Hepatocyte (in vitro differentiated cells): ENCODE measurements at regions not wholly inside any gene's neighbourhood (a gene's known extent, or its start where the extent isn't known, plus 50 kb on each side); places are given as distances from the start of the nearest gene placed in this dataset.

Experiments used
- DNase-seq: peaks from one replicate; pipeline ENCODE4 v3.0.0-alpha.2; 2016; ENCODE audit warnings: low spot score
- H2AFZ ChIP-seq: fragments of 200-600 bp; sonication (generic); 2 replicates; pipeline ENCODE4 v1.6.0; 2016; ENCODE audit warnings: antibody characterized with exemption, mild to moderate bottlenecking
- H3K27ac ChIP-seq: fragments of 200-600 bp; sonication (generic); 2 replicates; pipeline ENCODE4 v1.5.1; 2016; ENCODE audit warnings: mild to moderate bottlenecking
- H3K27me3 ChIP-seq: fragments of 200-600 bp; sonication (generic); 2 replicates; pipeline ENCODE4 v1.6.1; 2016
- H3K36me3 ChIP-seq: fragments of 200-600 bp; sonication (generic); replicated peaks from 2 replicates; pipeline ENCODE4 v1.5.1; 2016; ENCODE audit warnings: low read depth; ENCODE audit not compliant: insufficient read depth
- H3K4me1 ChIP-seq: fragments of 200-600 bp; sonication (generic); 2 replicates; pipeline ENCODE4 v1.5.1; 2016; ENCODE audit warnings: mild to moderate bottlenecking, moderate library complexity; ENCODE audit not compliant: insufficient read depth
- H3K4me2 ChIP-seq: fragments of 200-600 bp; sonication (generic); 2 replicates; pipeline ENCODE4 v1.6.0; 2016
- H3K4me3 ChIP-seq: fragments of 200-600 bp; sonication (generic); 2 replicates; pipeline ENCODE4 v1.5.1; 2016; ENCODE audit warnings: mild to moderate bottlenecking
- H3K79me2 ChIP-seq: fragments of 200-600 bp; sonication (generic); 2 replicates; pipeline ENCODE4 v1.6.0; 2017; ENCODE audit warnings: mild to moderate bottlenecking
- H3K9me2 ChIP-seq: fragments of 200-600 bp; sonication (generic); replicated peaks from 2 replicates; pipeline ENCODE4 v1.6.0; 2017; ENCODE audit warnings: mild to moderate bottlenecking; ENCODE audit not compliant: insufficient read depth
- H3K9me3 ChIP-seq: fragments of 200-600 bp; sonication (generic); 2 replicates; pipeline ENCODE4 v1.5.1; 2016; ENCODE audit warnings: low read depth, mild to moderate bottlenecking
- H4K20me1 ChIP-seq: fragments of 200-600 bp; sonication (generic); 2 replicates; pipeline ENCODE4 v1.6.0; 2016; ENCODE audit warnings: mild to moderate bottlenecking; ENCODE audit not compliant: insufficient read depth, poor library complexity, severe bottlenecking
- EZH2 ChIP-seq: fragments of 200-600 bp; sonication (generic); IDR thresholded peaks from 2 replicates; pipeline ENCODE4 v1.6.1; 2016; ENCODE audit warnings: antibody characterized with exemption, mild to moderate bottlenecking, borderline replicate concordance
- EZH2phosphoT487 ChIP-seq: fragments of 200-600 bp; sonication (generic); IDR thresholded peaks from one replicate; pipeline ENCODE4 v1.6.1; 2018; ENCODE audit warnings: antibody characterized with exemption, mild to moderate bottlenecking, low read depth, moderate library complexity; ENCODE audit not compliant: unreplicated experiment, severe bottlenecking
- WGBS: methylation state at CpG from one replicate; pipeline ENCODE4 v1.1.6; 2016; ENCODE audit warnings: low lambda C conversion rate; ENCODE audit errors: missing lambda C conversion rate; 5-methylcytosine and 5-hydroxymethylcytosine counted together
- TF ChIP-seq, protein P1 (sequence below): fragments of 200-600 bp; sonication (generic); IDR thresholded peaks from 2 replicates; pipeline ENCODE4 v1.5.1; 2016; ENCODE audit warnings: antibody characterized with exemption, mild to moderate bottlenecking; ENCODE audit not compliant: poor library complexity

- no peaks in the 10 kb centered on the region for H4K20me1 ChIP-seq
- no peaks in the 10 kb centered on the region for H3K36me3 ChIP-seq
- no peaks in the 10 kb centered on the region for H3K4me1 ChIP-seq
- no peak for DNase-seq
- TF ChIP-seq, protein P1, sequence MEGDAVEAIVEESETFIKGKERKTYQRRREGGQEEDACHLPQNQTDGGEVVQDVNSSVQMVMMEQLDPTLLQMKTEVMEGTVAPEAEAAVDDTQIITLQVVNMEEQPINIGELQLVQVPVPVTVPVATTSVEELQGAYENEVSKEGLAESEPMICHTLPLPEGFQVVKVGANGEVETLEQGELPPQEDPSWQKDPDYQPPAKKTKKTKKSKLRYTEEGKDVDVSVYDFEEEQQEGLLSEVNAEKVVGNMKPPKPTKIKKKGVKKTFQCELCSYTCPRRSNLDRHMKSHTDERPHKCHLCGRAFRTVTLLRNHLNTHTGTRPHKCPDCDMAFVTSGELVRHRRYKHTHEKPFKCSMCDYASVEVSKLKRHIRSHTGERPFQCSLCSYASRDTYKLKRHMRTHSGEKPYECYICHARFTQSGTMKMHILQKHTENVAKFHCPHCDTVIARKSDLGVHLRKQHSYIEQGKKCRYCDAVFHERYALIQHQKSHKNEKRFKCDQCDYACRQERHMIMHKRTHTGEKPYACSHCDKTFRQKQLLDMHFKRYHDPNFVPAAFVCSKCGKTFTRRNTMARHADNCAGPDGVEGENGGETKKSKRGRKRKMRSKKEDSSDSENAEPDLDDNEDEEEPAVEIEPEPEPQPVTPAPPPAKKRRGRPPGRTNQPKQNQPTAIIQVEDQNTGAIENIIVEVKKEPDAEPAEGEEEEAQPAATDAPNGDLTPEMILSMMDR: no peak
- TF ChIP-seq EZH2phosphoT487: no peak
- no peak for TF ChIP-seq EZH2
- H3K27me3 ChIP-seq: no peaks in the 10 kb centered on the region
- no peaks in the 10 kb centered on the region for H3K9me3 ChIP-seq
- WGBS: 89% methylated on average over 10 of the region's 10 CpGs
- no peaks in the 10 kb centered on the region for H3K79me2 ChIP-seq
- no peak overlapping the region for H3K4me2 ChIP-seq
- no peak overlapping the region for H3K4me3 ChIP-seq
- H3K27ac ChIP-seq: no peak overlapping the region
- H2AFZ ChIP-seq: no peak overlapping the region
- H3K9me2 ChIP-seq: no peaks in the 10 kb centered on the region
These were observed 145.1 kb downstream of the ADRA2A start for GRCh38 chr10:111221682-111222480.

DNA sequence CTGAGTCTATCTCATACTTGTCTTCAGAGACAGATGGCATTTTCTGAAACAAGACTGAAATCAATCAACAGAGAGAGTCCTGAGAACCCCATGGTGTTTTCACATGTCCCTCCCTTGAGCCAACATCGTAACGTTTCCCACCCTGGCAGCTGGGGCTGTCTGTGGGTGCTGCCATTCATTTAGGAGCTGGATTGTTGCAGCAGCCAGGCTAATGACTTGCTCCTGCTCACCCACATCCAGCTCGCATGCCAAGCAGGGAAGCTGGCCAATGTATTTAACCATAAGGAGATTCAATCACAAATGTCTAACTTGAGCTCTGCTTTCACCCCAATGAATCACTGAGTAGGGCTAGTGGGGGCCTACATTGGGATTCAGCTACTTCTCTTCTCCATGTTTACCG, 146.1 kb downstream of the ADRA2A start:
- Histone ChIP-seq H3K4me2 (no peak overlapping the region), H3K79me2 (no peaks in the 10 kb centered on the region), H3K4me1 (no peaks in the 10 kb centered on the region), H3K27ac (no peak overlapping the region), H3K36me3 (no peaks in the 10 kb centered on the region), H3K27me3 (no peaks in the 10 kb centered on the region), H4K20me1 (no peaks in the 10 kb centered on the region), H3K9me2 (no peaks in the 10 kb centered on the region), H3K4me3 (no peak overlapping the region), H3K9me3 (no peaks in the 10 kb centered on the region), H2AFZ (no peak overlapping the region)
- TF ChIP-seq, protein P1: no peak
- no peak for TF ChIP-seq EZH2
- TF ChIP-seq EZH2phosphoT487: no peak
- DNase-seq: no peak
- WGBS: 86% methylated on average over 4 of the region's 4 CpGs

DNA sequence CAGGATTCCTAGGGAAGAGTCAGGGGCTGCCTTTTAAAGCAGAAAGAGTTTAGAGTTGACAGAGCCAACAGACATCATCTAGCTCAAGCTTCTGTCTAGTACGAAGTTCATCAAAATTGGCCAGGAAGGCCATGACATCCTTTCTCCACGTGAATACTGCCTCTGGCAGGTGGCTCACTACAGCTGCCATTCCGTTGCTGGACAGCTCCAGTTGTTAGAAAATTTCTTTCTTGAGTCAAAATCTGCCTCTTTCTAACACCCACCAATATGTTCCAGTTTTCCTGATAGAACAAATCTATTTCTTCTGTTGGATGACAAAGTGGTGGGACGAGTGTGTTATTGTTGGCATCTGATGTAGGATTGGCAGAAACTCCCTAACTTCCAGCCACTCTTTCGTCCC, 154.9 kb downstream of the ADRA2A start:
- Histone ChIP-seq H3K9me2 (no peaks in the 10 kb centered on the region), H3K9me3 (no peaks in the 10 kb centered on the region), H3K79me2 (no peaks in the 10 kb centered on the region), H3K4me2 (no peak overlapping the region), H3K4me1 (no peaks in the 10 kb centered on the region), H3K4me3 (no peak overlapping the region), H3K27me3 (no peaks in the 10 kb centered on the region), H3K27ac (no peak overlapping the region), H2AFZ (no peak overlapping the region), H3K36me3 (no peaks in the 10 kb centered on the region), H4K20me1 (no peaks in the 10 kb centered on the region)
- no peak for DNase-seq
- WGBS: 50% methylated on average over 5 of the region's 5 CpGs
- no peak for TF ChIP-seq EZH2phosphoT487
- no peak for TF ChIP-seq EZH2
- TF ChIP-seq, protein P1: no peak

- Histone ChIP-seq H3K4me1 (no peaks in the 10 kb centered on the region), H3K27me3 (no peaks in the 10 kb centered on the region), H2AFZ (no peak overlapping the region), H3K4me2 (no peak overlapping the region), H3K9me3 (no peaks in the 10 kb centered on the region), H3K27ac (no peak overlapping the region), H3K9me2 (no peaks in the 10 kb centered on the region), H3K79me2 (no peaks in the 10 kb centered on the region), H3K36me3 (no peaks in the 10 kb centered on the region), H4K20me1 (no peaks in the 10 kb centered on the region), H3K4me3 (no peak overlapping the region)
- DNase-seq: peak; percentile 21
- TF ChIP-seq EZH2 (no peak), EZH2phosphoT487 (no peak)
- TF ChIP-seq, protein P1: no peak
- 66% methylated on average over 1 of the region's 1 CpG for WGBS
These were observed 156.6 kb downstream of the ADRA2A start for GRCh38 chr10:111233439-111233838.
